LoVo (cell line): ENCODE measurements at regions not wholly inside any gene's neighbourhood (a gene's known extent, or its start where the extent isn't known, plus 50 kb on each side); places are given as distances from the start of the nearest gene placed in this dataset.
"Not testable (repeated sequence)": the region's sequence is repeated elsewhere in the genome, so short reads cannot be mapped to it uniquely, and the experiment has no call there.

Experiments
- DNase-seq: peaks from one replicate; pipeline ENCODE4 v3.0.0-alpha.2; 2016; ENCODE audit warnings: low spot score

DNA sequence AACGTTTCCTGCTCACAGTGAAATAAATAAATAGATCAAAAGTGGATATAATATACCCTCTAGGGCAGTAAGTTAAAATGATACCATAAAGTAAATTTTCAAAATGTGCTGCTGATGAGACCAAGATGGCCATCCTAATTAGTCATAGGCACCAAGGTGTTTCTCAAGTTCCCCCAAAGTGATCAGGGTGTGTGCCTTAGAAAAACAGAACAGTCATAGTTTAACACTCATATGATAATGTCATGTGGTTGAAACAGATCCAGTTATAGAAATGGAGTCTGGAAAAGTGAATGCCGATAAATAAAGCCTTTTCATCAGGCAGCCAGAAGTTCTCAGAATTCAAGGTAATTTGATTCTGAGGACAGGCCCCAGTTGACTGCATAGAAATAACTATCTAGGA lies 161.5 kb upstream of the CDKN2B start:
- no peak for DNase-seq

DNA sequence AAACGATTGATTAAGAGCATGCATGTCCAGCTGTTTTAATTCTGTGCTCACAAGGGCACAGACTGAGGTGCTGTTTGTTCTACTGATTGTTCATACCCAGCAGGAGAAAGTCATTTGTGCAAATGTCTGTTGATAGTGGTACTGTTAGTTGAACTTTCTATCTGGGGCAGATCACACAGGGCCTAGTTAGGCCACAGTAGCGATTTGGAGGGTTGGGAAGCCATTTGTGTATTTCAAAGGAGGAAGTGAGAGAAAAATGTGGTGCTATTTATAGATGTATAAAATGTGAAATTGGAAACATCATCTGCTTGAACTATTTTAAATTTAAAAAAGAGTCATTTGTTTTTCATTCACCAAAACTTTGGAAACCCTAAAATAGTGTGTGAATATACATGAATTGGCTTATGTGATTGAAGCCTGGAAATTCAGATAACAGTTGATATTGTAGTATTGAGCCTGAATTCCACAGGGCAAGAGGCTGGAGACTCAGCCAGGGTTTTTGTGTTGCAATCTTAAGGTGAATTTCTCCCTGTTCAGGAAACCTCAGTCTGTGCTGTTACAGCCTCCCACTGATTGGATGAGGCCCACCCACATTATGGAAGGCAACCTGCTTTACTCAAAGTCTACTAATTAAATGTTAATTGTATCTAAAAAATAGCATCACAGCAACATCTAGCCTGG lies 162.0 kb upstream of the CDKN2B start:
- DNase-seq, result no peak

DNA sequence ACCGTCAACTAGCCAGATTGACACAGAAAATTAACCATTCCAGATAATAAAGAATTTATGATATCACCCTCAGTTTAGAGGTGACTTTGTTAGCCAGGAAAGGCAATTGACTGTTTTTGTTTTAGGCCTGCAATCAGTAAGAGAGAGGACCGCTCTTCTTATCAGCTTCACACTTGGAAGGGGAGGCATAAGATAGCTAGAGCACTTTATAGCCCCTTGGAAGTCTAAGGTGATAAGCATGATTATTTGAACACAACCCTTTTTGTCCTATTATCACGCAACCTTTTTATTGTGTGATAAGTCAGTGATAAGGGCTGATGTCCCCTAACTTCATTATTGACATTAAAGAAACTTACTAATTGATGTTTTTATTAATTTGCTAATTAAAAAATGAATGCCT lies 162.6 kb upstream of the CDKN2B start:
- no peak for DNase-seq

DNA sequence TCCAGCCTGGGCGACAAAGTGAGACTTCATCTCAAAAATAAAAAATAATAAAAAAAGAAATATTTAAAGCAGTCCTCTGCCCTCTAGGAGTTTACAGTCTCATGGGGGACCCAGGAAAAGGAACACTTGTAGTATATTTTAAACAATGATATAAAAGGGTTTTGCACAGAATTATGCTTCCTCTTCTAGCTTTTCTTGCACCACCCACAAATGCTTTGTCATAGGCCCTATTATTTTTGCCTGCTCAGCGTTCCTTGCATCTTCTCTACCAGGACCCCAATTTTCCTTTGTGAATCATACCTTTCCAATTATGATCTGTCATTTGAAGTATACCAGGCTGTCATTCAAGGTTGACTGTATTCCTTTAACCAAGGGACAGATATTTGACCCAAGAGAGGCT lies 164.8 kb upstream of the CDKN2B start:
- no peak for DNase-seq

DNA sequence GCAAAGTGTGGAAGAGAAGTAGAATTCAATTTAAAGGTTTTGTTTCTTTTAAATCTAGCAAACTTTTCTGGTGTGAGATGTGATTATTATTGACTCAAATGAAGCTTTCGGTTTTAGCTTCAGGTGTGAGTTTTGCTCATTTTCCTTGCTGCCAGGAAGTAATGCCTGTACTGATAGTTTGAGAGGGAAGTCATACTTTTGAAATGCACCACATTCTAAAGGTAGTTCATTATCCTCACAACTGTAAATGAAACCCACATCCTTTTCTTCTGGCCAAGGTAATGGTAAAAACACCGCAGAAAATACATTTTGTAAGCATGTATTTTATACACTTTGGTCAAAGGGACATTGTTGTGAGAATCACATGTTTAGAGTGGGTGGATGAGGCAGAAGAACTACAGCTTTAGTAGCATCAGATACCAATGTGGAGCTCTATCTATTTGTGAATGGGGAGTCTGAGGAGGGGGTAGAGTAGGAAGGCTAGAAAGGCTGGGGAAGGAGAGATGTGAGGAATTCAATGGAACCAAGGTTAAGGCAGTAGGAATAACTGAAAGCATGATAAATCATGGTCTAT lies 167.0 kb upstream of the CDKN2B start:
- DNase-seq, result no peak

DNA sequence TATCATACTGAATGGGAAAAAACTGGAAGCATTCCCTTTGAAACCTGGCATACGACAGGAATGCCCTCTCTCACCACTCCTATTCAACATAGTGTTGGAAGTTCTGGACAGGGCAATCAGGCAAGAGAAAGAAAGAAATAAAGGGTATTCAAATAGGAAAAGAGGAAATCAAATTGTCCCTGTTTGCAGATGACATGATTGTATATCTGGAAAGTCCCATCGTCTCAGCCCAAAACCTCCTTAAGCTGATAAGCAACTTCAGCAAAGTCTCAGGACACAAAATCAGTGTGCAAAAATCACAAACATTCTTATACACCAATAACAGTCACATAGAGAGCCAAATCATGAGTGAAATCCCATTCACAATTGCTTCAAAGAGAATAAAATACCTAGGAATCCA lies 171.9 kb upstream of the CDKN2B start:
- not testable (repeated sequence) for DNase-seq

DNA sequence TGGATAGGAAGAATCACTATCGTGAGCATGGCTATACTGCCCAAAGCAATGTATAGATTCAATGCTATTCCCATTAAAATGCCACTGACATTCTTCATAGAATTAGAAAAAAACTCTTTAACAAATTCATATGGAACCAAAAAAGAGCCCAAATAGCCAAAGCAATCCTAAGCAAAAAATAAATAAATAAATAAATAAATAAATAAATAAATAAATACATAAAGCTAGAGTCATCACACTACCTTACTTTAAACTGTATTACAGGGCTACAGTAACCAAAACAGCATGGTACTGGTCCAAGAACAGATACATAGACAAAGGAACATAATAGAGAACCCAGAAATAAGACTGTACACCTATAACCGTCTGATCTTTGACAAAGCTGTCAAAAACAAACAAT lies 180.4 kb upstream of the CDKN2B start:
- DNase-seq, result no peak

DNA sequence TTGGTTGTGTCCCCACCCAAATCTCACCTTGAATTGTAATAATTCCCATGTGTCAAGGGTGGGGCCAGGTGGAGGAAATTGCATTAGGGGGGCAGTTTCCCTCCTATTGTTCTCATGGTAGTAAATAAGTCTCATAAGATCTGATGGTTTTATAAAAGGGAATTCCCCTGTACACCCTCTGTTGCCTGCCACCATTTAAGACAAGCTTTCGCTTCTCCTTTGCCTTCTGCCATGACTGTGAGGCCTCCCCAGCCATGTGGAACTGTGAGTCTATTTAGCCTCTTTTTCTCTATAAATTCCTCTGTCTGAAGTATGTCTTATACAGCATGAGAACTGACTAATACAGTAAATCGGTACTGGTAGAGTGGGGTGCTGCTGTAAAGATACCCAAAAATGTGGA lies 187.9 kb upstream of the CDKN2B start:
- DNase-seq, result not testable (repeated sequence)

DNA sequence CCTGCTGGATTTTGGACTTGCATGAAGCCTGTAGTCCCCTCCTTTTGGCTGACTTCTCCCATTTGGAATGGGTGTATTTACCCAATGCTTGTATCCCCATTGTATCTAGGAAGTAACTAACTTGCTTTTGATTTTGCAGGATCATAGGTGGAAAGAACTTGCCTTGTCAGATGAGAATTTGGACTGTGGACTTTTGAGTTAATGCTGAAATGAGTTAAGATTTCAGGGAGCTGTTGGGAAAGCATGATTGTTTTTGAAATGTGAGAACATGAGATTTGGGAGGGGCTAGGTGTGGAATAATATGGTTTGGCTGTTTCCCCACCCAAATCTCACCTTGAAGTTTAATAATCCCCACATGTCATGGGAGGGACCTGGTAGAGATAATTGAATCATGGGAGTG lies 189.6 kb upstream of the CDKN2B start:
- DNase-seq, result no peak

DNA sequence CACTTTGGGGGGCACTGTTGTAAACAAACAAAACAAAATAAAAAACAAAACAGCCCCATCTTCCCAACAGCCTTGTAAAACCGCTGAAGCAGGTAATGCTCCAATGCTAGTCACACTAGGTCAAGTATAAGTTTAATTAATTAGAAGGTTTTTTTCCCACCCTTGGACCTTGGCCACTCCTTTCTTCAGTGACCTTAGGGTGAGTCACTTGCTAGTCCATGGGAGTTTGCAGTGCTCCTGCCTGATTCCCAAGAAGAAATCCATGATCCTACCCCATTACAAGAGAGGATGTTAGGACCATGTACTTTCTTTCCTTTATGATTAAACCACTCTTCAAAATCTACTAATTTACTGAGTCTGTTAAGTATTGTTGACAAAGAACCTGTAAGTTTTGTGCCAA lies 192.2 kb upstream of the CDKN2B start:
- DNase-seq, result peak; percentile 52

DNA sequence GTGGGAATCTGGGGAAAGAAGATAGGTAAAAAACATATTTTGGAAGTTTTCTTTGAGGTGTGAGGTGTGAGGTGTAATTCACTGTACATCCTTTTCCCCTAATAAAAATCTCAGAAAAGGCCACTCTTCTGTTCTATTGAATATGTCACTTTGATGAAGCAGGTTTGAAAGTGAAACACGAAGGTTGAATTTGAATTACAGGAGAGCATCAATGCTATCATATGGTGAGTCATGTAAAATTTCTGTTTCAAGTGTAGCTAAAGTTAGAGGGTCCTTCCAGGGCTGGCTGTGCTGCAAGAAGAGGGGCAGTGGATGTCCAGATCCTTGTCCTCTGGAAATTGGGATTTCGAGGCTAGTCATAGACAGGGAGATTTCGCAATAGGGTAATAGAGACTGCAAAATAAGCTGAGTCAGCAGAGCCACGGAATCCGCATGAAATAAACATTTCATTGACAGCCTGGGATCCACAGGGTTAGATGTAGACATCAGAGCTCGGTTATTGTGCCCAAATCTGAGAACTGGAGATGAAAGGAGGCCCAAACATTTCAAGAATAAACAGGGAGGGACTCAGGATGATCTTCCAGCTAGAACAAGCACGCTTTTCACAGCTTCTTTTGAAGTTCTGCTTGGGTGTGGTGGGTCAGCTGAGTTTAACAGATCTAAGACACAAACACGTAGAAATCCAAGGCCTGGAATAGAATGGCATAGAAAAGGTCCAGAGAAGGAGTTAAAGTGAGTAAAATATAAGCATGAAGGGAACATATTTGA lies 194.4 kb upstream of the CDKN2B start:
- DNase-seq, result no peak

DNA sequence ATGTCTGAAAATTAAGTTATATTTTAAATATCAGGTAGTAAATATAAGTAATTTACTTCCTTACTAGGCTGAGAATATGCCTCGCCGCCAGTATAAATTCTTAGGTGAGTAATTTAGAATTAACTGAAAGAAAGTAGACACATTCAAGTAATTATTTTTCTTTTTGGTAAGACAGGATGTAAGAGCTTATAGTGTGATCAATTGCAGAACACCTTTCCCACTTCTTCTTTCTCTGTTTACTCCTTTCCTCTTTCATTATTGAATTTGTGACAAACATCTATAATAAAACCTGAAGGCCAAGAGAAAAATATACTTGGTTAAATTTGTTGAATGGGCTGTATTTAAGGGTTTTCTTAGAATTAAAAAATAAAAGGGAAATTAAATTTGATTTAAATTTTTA lies 195.1 kb upstream of the CDKN2B start:
- no peak for DNase-seq

DNA sequence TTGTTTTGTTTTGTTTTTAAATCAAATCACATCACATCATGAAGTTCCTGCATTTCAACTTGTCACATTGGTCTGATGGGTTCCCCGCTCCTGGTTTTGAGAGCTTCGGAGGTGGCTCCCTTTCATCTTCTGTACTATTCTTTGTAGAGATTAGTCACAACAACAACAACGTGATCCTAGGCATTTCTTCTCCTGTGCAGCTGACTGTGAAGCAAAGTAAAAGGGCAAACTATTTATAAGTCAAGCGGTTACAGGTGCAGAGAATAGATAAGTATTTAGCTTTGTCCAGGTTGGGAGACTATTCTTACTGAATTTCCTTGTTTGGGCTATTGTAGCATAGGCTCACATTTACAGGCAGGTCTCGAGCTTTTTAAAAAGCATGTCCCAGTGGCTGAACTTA lies 197.7 kb upstream of the CDKN2B start:
- DNase-seq, result no peak

DNA sequence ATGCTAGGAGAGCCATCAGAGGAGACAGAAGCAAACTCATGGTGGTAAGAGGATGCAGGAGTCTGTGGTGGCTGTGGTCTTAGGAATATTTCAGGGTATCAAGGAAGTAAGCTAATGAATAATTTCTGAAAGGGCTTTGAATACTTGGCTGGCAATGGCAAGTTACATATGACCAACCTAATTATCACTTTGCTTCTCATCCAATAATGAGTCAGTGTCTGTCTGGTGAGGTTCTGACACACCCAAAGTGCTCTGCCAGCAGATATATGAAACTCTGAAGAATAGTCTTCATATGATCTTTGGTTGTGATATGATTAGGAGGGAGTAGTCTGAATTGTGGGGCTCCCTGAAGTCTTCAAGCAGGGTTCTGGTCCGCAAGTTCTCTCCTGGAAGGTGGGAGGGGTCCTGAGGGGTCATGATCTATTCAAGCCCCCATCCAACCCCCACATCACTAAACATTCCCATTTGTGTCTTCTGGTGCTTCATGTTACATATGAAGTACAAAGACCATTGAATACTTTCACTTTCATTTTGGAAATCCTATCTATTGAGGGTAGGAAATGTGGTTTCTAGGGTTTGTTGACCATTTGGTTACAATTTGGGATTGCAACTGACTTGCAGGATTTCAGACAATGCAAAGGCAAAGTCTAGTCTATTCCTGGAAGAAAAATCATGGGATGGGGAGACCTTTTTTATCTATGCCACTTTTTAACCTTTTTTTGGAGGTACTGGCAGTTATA lies 199.9 kb upstream of the CDKN2B start:
- DNase-seq, result peak; percentile 54

DNA sequence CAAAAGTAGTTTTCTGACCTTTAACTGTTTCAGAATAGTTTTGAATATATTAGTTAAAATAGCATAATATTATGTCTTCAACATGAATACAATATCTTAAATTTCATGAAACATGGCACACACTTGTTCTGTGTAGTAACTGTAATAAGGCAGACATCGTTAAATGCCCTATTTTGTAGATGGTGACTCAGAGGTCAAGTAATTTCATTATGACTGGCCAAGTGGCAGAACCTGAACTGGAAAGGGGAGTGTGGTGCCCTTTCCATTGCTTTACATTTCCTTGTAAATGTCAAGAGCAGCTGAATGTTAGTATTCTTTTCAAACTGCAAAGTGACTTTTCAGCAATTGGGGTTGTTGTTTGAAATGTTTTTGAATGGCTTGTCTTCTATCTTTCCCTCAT lies 201.2 kb upstream of the CDKN2B start:
- DNase-seq, result peak; percentile 66

DNA sequence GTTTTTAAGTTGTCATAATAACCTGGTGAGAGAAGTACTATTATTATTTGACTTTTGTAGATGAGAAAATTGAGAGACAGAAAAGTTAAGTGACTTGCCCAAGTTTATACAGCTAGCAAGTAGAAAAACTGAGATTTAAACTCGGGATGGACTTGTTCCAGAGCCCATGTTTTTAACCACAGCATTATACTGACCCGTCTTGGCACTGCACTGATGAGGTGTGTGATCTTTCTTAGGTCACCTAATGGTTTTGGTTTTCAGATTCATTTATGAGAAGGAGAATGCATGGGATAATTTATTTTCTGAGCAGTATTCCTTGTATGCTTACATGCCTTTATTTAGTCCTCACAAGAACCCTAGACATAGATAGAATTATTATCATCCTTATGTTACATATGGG lies 201.8 kb upstream of the CDKN2B start:
- no peak for DNase-seq

DNA sequence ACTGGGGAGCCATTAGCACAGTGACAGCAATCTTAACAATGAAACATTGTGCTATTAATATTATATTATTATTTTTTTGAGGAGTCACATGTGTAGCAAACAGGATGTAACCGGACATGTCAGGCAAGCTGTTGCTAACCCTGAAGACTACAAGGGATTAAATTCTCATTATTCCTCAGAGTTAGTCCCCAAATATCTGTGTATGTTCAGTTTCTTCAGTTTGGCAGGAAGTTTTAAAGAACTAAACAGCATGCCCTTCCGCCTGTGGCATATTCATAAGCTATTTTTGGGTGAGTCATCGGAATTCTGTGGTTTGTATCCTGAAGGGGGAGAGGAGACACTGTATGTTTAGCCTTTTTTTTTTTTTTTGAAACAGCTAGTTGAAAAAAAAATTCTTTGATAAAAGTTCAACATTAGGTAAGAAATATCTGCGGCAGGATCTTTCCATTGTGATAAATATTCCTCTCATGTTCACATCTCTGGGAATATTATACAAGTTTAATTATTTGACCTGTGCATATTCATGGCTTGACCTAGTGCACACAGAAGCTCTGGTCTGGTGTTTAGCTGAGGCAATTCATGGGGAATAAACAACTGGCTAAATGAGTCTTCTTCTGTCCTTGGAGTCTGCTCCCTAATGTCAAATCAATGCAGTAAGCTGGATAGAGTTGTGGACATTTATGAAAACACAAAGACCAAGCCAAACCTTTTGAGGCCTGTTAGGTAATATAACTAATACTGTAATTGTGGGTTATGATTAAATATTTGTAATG lies 202.7 kb upstream of the CDKN2B start:
- peak; percentile 86 for DNase-seq

DNA sequence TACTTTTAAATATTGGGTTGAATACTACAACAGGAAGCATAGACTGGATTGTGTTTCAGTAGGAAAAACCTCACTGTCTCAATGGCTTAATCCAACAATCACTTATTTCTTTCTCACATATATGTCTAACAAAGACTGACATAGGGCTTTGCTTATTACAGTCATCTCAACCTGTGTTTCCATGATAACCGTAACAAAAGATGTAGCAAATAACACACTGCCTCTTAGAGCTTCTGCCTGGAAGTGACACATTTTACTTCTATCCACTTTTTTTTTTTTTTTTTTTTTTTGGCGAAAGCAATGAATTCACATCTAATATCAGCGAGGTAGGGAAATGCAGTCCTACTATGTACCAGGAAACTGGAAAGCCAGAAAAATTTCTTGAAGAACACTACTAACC lies 204.9 kb upstream of the CDKN2B start:
- DNase-seq, result no peak

DNA sequence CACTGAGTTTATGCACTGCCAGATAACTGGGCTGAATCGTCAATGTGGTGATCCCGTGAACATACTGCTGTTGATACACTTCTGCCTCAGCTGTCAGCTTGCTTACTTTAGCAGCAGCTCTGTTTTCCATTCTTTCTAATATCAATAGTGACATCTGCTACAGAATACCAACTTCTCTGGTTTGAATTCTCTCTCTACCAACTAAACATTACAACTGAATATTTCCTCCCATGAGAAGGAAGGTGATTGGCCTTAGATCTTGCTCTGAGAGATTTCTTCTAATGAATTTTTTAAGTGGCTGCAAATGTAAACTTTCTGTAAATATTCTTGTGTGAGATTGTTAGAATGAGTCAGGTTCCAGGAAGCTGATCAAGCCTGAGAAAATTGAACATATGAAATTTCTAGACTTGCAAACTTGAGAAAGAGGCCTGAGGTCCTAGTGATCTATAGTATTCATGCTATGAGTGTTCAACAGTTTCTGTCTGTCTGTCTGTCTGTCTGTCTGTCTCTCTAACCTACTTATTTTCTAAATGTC lies 205.5 kb upstream of the CDKN2B start:
- no peak for DNase-seq

DNA sequence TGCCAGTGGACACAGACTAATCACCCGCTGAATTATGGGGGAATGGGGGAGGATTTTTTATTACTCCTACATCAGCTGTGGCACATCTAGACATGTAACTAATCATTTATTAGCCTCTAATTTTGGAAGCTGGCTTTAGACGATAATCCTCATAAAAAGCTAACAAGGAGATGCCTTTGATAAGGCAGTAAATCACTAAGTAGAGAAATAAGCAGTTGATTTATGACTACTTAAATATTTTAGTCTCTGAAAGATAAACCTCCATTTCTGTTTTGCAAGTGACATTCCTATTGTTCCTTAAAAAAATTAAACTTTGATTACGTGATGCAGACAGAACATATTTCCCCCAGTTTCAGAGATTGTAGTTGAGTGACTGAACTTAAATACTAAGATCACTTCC lies 206.4 kb upstream of the CDKN2B start:
- no peak for DNase-seq

DNA sequence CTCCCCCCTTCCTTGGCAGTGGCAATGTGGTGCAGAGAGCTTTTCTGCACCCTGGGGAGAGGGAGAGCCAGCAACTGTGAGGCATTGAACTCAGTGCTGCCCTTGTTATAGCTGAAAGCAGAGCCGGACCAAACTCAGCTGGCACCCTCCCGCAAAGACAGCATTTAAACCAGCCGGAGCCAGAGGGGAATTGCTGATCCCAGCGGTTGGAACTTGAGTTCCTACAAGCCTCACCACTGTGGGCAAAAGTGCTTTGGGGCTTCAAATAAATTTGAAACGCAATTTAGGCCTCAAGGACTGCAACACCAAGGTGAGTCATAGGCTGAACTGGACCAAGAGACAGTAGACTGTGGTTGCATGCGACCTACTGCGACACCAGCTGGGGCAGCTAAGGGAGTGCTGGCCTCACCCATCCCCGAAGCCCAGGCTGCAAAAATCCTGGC lies 207.6 kb upstream of the CDKN2B start:
- DNase-seq, result peak; percentile 58

DNA sequence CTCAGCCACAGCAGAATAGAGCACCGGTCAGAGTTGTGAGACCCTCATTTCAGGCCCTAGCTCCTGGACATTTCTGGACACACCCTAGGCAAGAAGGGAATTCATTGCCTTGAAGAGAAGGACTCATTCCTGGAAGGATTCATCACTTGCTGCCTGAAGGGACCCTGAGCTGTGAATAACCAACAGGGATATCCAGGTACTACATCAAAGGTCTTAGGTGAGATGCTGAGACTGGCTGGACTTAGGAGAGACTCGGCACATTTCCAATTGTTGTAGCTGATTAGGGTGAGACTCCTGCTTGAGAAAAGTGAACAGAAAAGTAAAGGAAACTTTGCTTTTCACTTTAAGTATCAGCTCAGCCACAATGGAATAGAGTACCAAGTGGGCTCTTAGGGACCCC lies 208.1 kb upstream of the CDKN2B start:
- DNase-seq, result no peak
